ENCODE measurements at regions not wholly inside any gene's neighbourhood (a gene's known extent, or its start where the extent isn't known, plus 50 kb on each side); places are given as distances from the start of the nearest gene placed in this dataset.

DNA sequence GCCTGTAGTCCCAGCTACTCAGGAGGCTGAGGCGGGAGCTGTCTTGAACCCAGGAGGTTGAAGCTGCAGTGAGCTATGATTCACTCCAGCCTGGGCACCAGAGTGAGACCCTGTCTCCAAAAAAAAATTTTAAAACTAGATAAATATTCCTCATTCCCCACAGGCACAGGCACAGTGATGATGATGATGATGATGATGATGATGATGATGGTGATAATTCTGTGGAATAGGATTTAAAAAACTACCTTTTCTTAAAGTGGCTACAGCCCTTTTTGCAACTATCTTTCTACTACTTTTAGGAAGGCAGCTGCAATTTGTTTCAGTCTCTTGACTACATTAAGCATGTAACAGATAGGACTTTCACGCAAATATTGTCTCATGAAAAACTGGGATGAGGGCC, 76.6 kb upstream of the SCAF8 start:
- Histone ChIP-seq H3K4me3 (IDR thresholded peaks at IDR 0.05; ENCODE audit: insufficient read depth, low read depth, low read length) (no peak overlapping the region), H3K9ac (no peak overlapping the region), H4K20me1 (ENCODE audit: insufficient read depth) (no peaks in the 10 kb centered on the region), H3K27ac (no peak overlapping the region), H3K4me2 (no peak overlapping the region), H3K4me1 (ENCODE audit: low read depth, poor library complexity, severe bottlenecking) (no peaks in the 10 kb centered on the region), H3K36me3 (ENCODE audit: insufficient read depth) (no peaks in the 10 kb centered on the region), H3K79me2 (ENCODE audit: insufficient read depth, low read depth) (no peaks in the 10 kb centered on the region), H3K27me3 (ENCODE audit: insufficient read depth, low read depth) (no peaks in the 10 kb centered on the region), H2AFZ (ENCODE audit: low read depth) (no peak overlapping the region)
- TF ChIP-seq, protein P1, sequence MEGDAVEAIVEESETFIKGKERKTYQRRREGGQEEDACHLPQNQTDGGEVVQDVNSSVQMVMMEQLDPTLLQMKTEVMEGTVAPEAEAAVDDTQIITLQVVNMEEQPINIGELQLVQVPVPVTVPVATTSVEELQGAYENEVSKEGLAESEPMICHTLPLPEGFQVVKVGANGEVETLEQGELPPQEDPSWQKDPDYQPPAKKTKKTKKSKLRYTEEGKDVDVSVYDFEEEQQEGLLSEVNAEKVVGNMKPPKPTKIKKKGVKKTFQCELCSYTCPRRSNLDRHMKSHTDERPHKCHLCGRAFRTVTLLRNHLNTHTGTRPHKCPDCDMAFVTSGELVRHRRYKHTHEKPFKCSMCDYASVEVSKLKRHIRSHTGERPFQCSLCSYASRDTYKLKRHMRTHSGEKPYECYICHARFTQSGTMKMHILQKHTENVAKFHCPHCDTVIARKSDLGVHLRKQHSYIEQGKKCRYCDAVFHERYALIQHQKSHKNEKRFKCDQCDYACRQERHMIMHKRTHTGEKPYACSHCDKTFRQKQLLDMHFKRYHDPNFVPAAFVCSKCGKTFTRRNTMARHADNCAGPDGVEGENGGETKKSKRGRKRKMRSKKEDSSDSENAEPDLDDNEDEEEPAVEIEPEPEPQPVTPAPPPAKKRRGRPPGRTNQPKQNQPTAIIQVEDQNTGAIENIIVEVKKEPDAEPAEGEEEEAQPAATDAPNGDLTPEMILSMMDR (conservative IDR thresholded peaks at IDR 0.05; ENCODE audit: low read depth, low read length) = no peak

DNA sequence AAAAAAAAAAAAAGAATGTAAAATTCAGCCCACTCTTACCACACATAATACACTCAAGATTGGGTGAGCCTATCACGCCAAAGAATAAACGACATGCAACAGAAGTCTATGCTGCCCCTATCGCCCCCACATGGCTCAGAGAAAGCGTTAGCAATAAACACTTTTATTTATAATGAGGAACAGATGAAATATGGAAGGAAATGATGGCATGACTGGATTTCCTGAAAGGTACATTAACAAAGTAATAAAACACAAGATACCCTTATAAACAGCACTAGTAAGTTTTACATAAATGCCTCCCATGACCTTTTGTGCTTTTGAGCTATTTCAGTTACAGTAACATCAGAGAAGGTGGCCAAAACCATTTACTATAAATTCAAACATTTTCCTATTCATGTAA, 71.4 kb upstream of the SCAF8 start:
- Histone ChIP-seq H3K27ac (no peak overlapping the region), H2AFZ (ENCODE audit: low read depth) (no peak overlapping the region), H3K4me3 (IDR thresholded peaks at IDR 0.05; ENCODE audit: insufficient read depth, low read depth, low read length) (no peak overlapping the region), H3K36me3 (ENCODE audit: insufficient read depth) (no peaks in the 10 kb centered on the region), H3K79me2 (ENCODE audit: insufficient read depth, low read depth) (no peaks in the 10 kb centered on the region), H3K4me1 (ENCODE audit: low read depth, poor library complexity, severe bottlenecking) (no peaks in the 10 kb centered on the region), H3K9ac (no peak overlapping the region), H3K4me2 (no peak overlapping the region), H4K20me1 (ENCODE audit: insufficient read depth) (no peaks in the 10 kb centered on the region), H3K27me3 (ENCODE audit: insufficient read depth, low read depth) (no peaks in the 10 kb centered on the region)
- TF ChIP-seq, protein P1 (conservative IDR thresholded peaks at IDR 0.05; ENCODE audit: low read depth, low read length) = no peak

DNA sequence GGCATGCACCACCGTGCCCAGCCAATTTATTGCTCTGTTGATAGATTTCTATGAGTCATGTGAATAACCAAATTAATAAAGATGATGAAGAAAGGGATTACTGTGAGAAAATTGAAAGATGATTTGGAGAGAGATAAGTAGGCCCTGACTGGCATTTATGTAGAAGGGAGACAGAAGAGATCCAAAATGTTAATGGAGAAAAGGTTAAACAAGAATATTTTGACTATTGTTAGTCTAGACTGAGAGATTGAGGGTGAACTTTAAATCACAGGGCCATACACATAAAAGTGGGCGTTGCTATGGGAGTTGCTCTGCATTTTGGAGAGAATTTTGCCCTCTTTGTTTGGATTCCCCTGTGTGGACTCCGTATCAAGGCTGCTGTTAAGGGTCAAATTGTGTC, 68.9 kb upstream of the SCAF8 start:
- Histone ChIP-seq H3K4me1 (ENCODE audit: low read depth, poor library complexity, severe bottlenecking) (no peaks in the 10 kb centered on the region), H3K27ac (no peak overlapping the region), H3K36me3 (ENCODE audit: insufficient read depth) (no peaks in the 10 kb centered on the region), H3K4me2 (no peak overlapping the region), H3K79me2 (ENCODE audit: insufficient read depth, low read depth) (no peaks in the 10 kb centered on the region), H3K9ac (no peak overlapping the region), H3K4me3 (IDR thresholded peaks at IDR 0.05; ENCODE audit: insufficient read depth, low read depth, low read length) (no peak overlapping the region), H4K20me1 (ENCODE audit: insufficient read depth) (no peaks in the 10 kb centered on the region), H2AFZ (ENCODE audit: low read depth) (no peak overlapping the region), H3K27me3 (ENCODE audit: insufficient read depth, low read depth) (no peaks in the 10 kb centered on the region)
- TF ChIP-seq, protein P1 (conservative IDR thresholded peaks at IDR 0.05; ENCODE audit: low read depth, low read length) = no peak

DNA sequence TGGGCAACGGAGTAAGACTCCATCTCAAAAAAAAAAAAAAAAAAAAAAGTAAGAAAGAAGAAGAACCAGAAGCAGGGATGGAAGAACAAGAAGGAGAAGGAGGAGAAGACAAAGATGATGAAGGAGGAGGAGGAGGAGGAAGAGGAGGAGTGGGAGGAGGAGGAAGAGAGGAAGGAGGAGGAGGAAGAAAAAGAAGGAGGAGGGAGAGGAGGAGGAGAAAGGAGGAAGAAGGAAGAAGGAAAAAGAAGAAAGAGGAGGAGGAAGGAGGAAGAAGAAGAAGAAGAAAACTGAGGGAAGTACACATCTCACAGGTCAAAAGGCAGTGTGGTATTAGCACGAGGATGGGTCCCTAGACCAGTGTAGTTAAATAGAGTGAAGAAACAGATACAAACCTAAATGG, 65.1 kb upstream of the SCAF8 start:
- Histone ChIP-seq H3K9ac (no peak overlapping the region), H3K27me3 (ENCODE audit: insufficient read depth, low read depth) (no peaks in the 10 kb centered on the region), H3K27ac (no peak overlapping the region), H3K4me1 (ENCODE audit: low read depth, poor library complexity, severe bottlenecking) (no peaks in the 10 kb centered on the region), H3K79me2 (ENCODE audit: insufficient read depth, low read depth) (no peaks in the 10 kb centered on the region), H3K4me3 (IDR thresholded peaks at IDR 0.05; ENCODE audit: insufficient read depth, low read depth, low read length) (no peak overlapping the region), H2AFZ (ENCODE audit: low read depth) (no peak overlapping the region), H3K4me2 (no peak overlapping the region), H4K20me1 (ENCODE audit: insufficient read depth) (no peaks in the 10 kb centered on the region), H3K36me3 (ENCODE audit: insufficient read depth) (no peaks in the 10 kb centered on the region)
- TF ChIP-seq, protein P1 (conservative IDR thresholded peaks at IDR 0.05; ENCODE audit: low read depth, low read length) = no peak

DNA sequence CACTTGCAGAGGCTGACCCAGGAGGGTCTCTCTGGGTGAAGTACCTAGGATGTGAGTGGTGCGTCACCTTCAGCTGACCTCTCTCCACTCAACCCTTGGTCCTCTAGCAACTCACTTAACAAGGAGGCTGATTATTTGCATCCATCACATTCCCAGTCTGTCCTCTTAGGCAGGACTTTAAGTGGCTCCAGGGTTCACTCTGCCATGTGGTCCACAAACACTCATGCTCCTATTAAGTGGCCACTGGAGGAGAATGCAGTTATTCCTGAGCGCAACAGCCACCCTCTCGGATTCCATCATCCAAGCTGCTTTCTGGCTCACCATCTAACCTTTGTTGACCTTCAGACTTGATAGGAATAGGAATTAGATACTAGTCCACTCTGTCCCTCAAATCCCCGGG, 61.1 kb upstream of the SCAF8 start:
- Histone ChIP-seq H3K36me3 (ENCODE audit: insufficient read depth) (no peaks in the 10 kb centered on the region), H4K20me1 (ENCODE audit: insufficient read depth) (no peaks in the 10 kb centered on the region), H3K79me2 (ENCODE audit: insufficient read depth, low read depth) (no peaks in the 10 kb centered on the region), H2AFZ (ENCODE audit: low read depth) (no peak overlapping the region), H3K4me1 (ENCODE audit: low read depth, poor library complexity, severe bottlenecking) (no peaks in the 10 kb centered on the region), H3K4me3 (IDR thresholded peaks at IDR 0.05; ENCODE audit: insufficient read depth, low read depth, low read length) (no peak overlapping the region), H3K9ac (no peak overlapping the region), H3K27me3 (ENCODE audit: insufficient read depth, low read depth) (no peaks in the 10 kb centered on the region), H3K27ac (no peak overlapping the region), H3K4me2 (no peak overlapping the region)
- TF ChIP-seq, protein P1 (conservative IDR thresholded peaks at IDR 0.05; ENCODE audit: low read depth, low read length) = no peak
